OCI-M1 (cell line): ENCODE measurements at regions not wholly inside any gene's neighbourhood (a gene's known extent, or its start where the extent isn't known, plus 50 kb on each side); places are given as distances from the start of the nearest gene placed in this dataset.

Experiments
- DNase-seq: peaks from one replicate; lab custom pipeline; 2025; lab: John Stamatoyannopoulos, UW

GRCh38 chr5:74916831-74917710 lies 50.9 kb upstream of the FAM169A start:
- no peak for DNase-seq
